ENCODE measurements at regions not wholly inside any gene's neighbourhood (a gene's known extent, or its start where the extent isn't known, plus 50 kb on each side); places are given as distances from the start of the nearest gene placed in this dataset.

DNA sequence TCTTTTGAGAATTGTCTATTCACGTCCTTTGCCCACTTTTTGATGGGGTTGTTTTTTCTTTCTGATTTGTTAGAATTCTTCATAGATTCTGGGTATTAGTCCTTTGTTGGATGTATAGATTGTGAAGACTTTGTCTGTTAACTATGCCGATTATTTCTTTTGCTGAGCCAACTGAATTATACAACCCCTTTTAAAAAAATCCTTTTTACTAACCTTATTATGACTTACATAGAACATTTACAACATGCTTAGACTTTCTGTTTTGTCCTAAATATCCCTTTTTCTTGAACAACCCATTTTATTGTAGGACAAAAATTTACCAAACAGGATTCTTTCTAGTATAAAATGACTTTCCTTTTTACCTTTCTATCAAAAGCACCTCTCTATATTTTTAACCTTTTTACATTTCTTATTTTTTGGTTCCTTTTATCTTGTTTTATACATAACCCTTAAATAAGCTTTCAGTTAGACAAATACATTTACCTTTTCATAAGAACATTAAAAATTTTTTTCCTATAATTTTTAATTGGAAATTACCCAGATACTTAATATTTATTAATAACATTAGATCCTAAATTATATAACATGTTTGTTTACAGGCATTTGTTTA, 70.4 kb upstream of the TTLL7 start:
- Histone ChIP-seq H3K36me3 (ENCODE audit: control insufficient read depth, insufficient read depth, low read length) (no peaks in the 10 kb centered on the region), H3K4me3 (ENCODE audit: low read depth, low read length) (no peak overlapping the region), H3K9ac (ENCODE audit: low read depth, low read length) (no peak overlapping the region), H3K27me3 (ENCODE audit: control insufficient read depth, insufficient read depth, low read length) (no peaks in the 10 kb centered on the region), H3K9me3 (ENCODE audit: control insufficient read depth, insufficient read depth, low read length) (peaks cover 22% of the 10 kb centered on the region), H3K4me1 (ENCODE audit: control insufficient read depth, insufficient read depth, low read length) (no peaks in the 10 kb centered on the region), H3K27ac (ENCODE audit: low read depth, low read length) (no peak overlapping the region)

DNA sequence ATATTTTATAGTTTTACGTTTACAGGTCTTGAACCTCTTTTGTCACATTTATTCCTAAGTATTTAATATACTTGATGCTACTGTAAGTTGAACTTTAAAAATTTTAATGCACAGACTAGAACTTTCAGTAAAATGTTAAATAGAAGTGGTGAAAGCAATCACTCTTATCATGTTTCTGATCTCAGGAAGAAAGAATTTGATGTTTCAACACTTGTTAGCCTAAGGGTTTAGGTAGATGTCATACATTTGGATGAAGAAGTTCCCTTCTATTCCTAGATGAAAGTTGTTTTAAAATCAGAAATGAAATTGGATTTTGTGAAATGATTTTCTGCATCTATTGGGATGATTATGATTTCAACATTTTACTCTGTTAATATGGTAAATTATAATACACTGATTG, 63.6 kb upstream of the TTLL7 start:
- Histone ChIP-seq H3K36me3 (ENCODE audit: control insufficient read depth, insufficient read depth, low read length) (no peaks in the 10 kb centered on the region), H3K27me3 (ENCODE audit: control insufficient read depth, insufficient read depth, low read length) (no peaks in the 10 kb centered on the region), H3K4me3 (ENCODE audit: low read depth, low read length) (no peak overlapping the region), H3K9me3 (ENCODE audit: control insufficient read depth, insufficient read depth, low read length) (peaks cover 1% of the 10 kb centered on the region), H3K9ac (ENCODE audit: low read depth, low read length) (no peak overlapping the region), H3K4me1 (ENCODE audit: control insufficient read depth, insufficient read depth, low read length) (no peaks in the 10 kb centered on the region), H3K27ac (ENCODE audit: low read depth, low read length) (no peak overlapping the region)

DNA sequence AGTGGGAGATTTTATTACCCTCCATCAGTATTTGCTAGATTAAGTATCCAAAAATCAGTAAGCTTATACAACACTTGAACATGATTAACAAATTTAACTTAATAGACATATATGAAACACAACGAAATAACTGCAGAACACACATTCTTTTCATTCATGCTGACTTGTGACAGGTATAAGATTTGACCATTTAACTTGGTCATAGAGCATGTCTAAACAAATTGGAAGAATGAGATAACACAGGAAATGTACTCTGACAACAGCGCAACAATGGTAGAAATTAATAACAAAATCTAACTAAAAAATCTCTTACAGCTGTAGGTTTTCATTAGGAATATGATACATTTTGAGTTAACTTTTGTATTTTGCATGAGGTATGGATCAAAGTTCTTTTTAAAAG, 62.4 kb upstream of the TTLL7 start:
- H3K36me3 ChIP-seq (ENCODE audit: control insufficient read depth, insufficient read depth, low read length), result no peaks in the 10 kb centered on the region
- H3K27ac ChIP-seq (ENCODE audit: low read depth, low read length), result no peak overlapping the region
- H3K4me3 ChIP-seq (ENCODE audit: low read depth, low read length), result no peak overlapping the region
- no peaks in the 10 kb centered on the region for H3K4me1 ChIP-seq (ENCODE audit: control insufficient read depth, insufficient read depth, low read length)
- no peaks in the 10 kb centered on the region for H3K27me3 ChIP-seq (ENCODE audit: control insufficient read depth, insufficient read depth, low read length)
- H3K9me3 ChIP-seq (ENCODE audit: control insufficient read depth, insufficient read depth, low read length), result no peaks in the 10 kb centered on the region
- H3K9ac ChIP-seq (ENCODE audit: low read depth, low read length), result no peak overlapping the region

GRCh38 chr1:84060781-84061180, 61.8 kb upstream of the TTLL7 start:
- Histone ChIP-seq H3K9me3 (ENCODE audit: control insufficient read depth, insufficient read depth, low read length) (no peaks in the 10 kb centered on the region), H3K4me1 (ENCODE audit: control insufficient read depth, insufficient read depth, low read length) (no peaks in the 10 kb centered on the region)

GRCh38 chr1:84048820-84049219, 49.9 kb upstream of the TTLL7 start:
- H3K27me3 ChIP-seq (ENCODE audit: control insufficient read depth, insufficient read depth, low read length), result no peaks in the 10 kb centered on the region
- H3K4me1 ChIP-seq (ENCODE audit: control insufficient read depth, insufficient read depth, low read length), result no peaks in the 10 kb centered on the region
- H3K36me3 ChIP-seq (ENCODE audit: control insufficient read depth, insufficient read depth, low read length), result no peaks in the 10 kb centered on the region
- H3K4me3 ChIP-seq (ENCODE audit: low read depth, low read length), result no peak overlapping the region
- no peak overlapping the region for H3K27ac ChIP-seq (ENCODE audit: low read depth, low read length)
- no peak overlapping the region for H3K9ac ChIP-seq (ENCODE audit: low read depth, low read length)
- no peaks in the 10 kb centered on the region for H3K9me3 ChIP-seq (ENCODE audit: control insufficient read depth, insufficient read depth, low read length)

More at GRCh38 chr1:84060781-84061180, 61.8 kb upstream of the TTLL7 start:
- no peak overlapping the region for H3K4me3 ChIP-seq (ENCODE audit: low read depth, low read length)
- H3K36me3 ChIP-seq (ENCODE audit: control insufficient read depth, insufficient read depth, low read length), result no peaks in the 10 kb centered on the region
- no peaks in the 10 kb centered on the region for H3K27me3 ChIP-seq (ENCODE audit: control insufficient read depth, insufficient read depth, low read length)
- H3K27ac ChIP-seq (ENCODE audit: low read depth, low read length), result no peak overlapping the region
- H3K9ac ChIP-seq (ENCODE audit: low read depth, low read length), result no peak overlapping the region

Measured in HUES48 (cell line).